Esophagus muscularis mucosa (tissue), 4 donors: ENCODE measurements at regions not wholly inside any gene's neighbourhood (a gene's known extent, or its start where the extent isn't known, plus 50 kb on each side); places are given as distances from the start of the nearest gene placed in this dataset.

Source experiments
- DNase-seq: peaks from one replicate; pipeline ENCODE4 v3.0.0-alpha.2; 2017; ENCODE audit errors: extremely low spot score
- H3K27ac ChIP-seq, 4 donors: fragments of 200-600 bp; sonication (generic); replicated peaks in 1 of 4; 1 replicate in 3 of 4; 2 replicates in 1 of 4; pipeline ENCODE4 v1.5.1; 2016 to 2019; ENCODE audit warnings: mild to moderate bottlenecking in 1 of 4
- H3K27me3 ChIP-seq, 4 donors: fragments of 200-600 bp; sonication (generic); one replicate each; pipeline versions ENCODE4 v1.5.1 to v1.6.0; 2016 to 2019
- H3K36me3 ChIP-seq, 4 donors: fragments of 200-600 bp; sonication (generic); one replicate each; pipeline ENCODE4 v1.5.1; 2016 to 2019
- H3K4me1 ChIP-seq, 4 donors: fragments of 200-600 bp; sonication (generic); one replicate each; pipeline ENCODE4 v1.5.1; 2016 to 2019
- H3K4me3 ChIP-seq, 4 donors: fragments of 200-600 bp; sonication (generic); 1 replicate in 2 of 4; 2 replicates in 2 of 4; pipeline ENCODE4 v1.5.1; 2016 to 2019; ENCODE audit warnings: mild to moderate bottlenecking in 4 of 4, moderate library complexity in 1 of 4
- H3K9me3 ChIP-seq, 4 donors: fragments of 200-600 bp; sonication (generic); 1 replicate in 3 of 4; 2 replicates in 1 of 4; pipeline ENCODE4 v1.5.1; 2016 to 2019
- CTCF ChIP-seq, 3 experiments: fragments of 200-600 bp in 2 of 3; fragments of 450-650 bp in 1 of 3; sonication (generic) in 2 of 3; IDR thresholded peaks; one replicate each; pipeline ENCODE4 v1.5.1; 2017 to 2019; ENCODE audit warnings: antibody characterized with exemption in 3 of 3, mild to moderate bottlenecking in 2 of 3, moderate library complexity in 1 of 3
- EP300 ChIP-seq: sonication (generic); formaldehyde crosslinking; IDR thresholded peaks from one replicate; pipeline ENCODE4 v1.6.1; 2017; ENCODE audit warnings: antibody characterized with exemption
- POLR2A ChIP-seq: fragments of 450-650 bp; IDR thresholded peaks from one replicate; pipeline ENCODE4 v1.6.1; 2017; ENCODE audit warnings: antibody characterized with exemption, moderate library complexity, mild to moderate bottlenecking, low read depth
- POLR2AphosphoS5 ChIP-seq, 2 donors: sonication (generic); formaldehyde crosslinking; IDR thresholded peaks; one replicate each; pipeline ENCODE4 v1.6.1; 2017; ENCODE audit warnings: antibody characterized with exemption in 2 of 2
- WGBS: methylation state at CpG from one replicate; pipeline ENCODE4 v1.1.5; 2018; 5-methylcytosine and 5-hydroxymethylcytosine counted together
- intact Hi-C: fragments of 100-400 bp; cut with DNase I; formaldehyde crosslinking; loops from one replicate; pipeline ENCODE4 v1.15.1; 2023

DNA sequence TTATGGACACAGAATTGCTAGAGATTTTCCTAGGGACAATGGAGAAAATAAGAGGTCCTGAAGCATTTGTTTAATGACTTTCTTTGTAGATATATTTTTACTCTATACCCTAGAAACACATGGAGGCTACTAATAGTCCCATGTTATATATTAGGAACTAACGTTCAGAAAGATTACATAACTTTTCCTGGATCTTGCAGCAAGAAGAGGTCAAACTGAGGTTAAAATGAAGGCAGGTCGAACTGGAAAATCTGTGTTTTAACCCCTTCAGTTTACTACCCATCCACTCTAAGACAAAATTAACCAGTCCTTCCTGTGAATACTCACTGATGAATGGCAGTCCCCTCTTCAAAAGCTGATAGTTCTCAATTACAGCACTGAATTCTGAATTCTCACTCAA is 1415.8 kb upstream of the CELF4 start:
- intact Hi-C loops: no loop called here
- Histone ChIP-seq H3K36me3 (no peaks in the 10 kb centered on the region), H3K4me3 (no peak overlapping the region), H3K9me3 (no peaks in the 10 kb centered on the region), H3K27ac (no peak overlapping the region), H3K27me3 (no peaks in the 10 kb centered on the region), H3K4me1 (no peaks in the 10 kb centered on the region)
- TF ChIP-seq POLR2AphosphoS5 (IDR thresholded peaks at IDR 0.05) (no peak), EP300 (no peak), POLR2A (no peak), CTCF (IDR thresholded peaks at IDR 0.05) (no peak)
- WGBS: 4% methylated on average over 2 of the region's 2 CpGs
- DNase-seq: no peak

GRCh38 chr18:38980420-38980819 is 1414.8 kb upstream of the CELF4 start:
- intact Hi-C loops: no loop called here
- H3K4me3 ChIP-seq: no peak overlapping the region
- no peaks in the 10 kb centered on the region for H3K36me3 ChIP-seq
- H3K27ac ChIP-seq: no peak overlapping the region
- no peaks in the 10 kb centered on the region for H3K9me3 ChIP-seq
- no peaks in the 10 kb centered on the region for H3K4me1 ChIP-seq
- no peak for DNase-seq
- TF ChIP-seq POLR2AphosphoS5 (IDR thresholded peaks at IDR 0.05): no peak
- no peak for TF ChIP-seq POLR2A
- no peak for TF ChIP-seq CTCF (IDR thresholded peaks at IDR 0.05)
- no peak for TF ChIP-seq EP300
- no peaks in the 10 kb centered on the region for H3K27me3 ChIP-seq

GRCh38 chr18:38972571-38972970 is 1407.0 kb upstream of the CELF4 start:
- Histone ChIP-seq H3K4me1 (no peaks in the 10 kb centered on the region), H3K9me3 (no peaks in the 10 kb centered on the region), H3K36me3 (no peaks in the 10 kb centered on the region), H3K27ac (no peak overlapping the region), H3K4me3 (no peak overlapping the region), H3K27me3 (no peaks in the 10 kb centered on the region)
- 100% methylated on average over 1 of the region's 1 CpG for WGBS
- intact Hi-C loops: no loop called here
- no peak for DNase-seq
- TF ChIP-seq CTCF (IDR thresholded peaks at IDR 0.05): no peak
- no peak for TF ChIP-seq POLR2AphosphoS5 (IDR thresholded peaks at IDR 0.05)
- no peak for TF ChIP-seq POLR2A
- no peak for TF ChIP-seq EP300

DNA sequence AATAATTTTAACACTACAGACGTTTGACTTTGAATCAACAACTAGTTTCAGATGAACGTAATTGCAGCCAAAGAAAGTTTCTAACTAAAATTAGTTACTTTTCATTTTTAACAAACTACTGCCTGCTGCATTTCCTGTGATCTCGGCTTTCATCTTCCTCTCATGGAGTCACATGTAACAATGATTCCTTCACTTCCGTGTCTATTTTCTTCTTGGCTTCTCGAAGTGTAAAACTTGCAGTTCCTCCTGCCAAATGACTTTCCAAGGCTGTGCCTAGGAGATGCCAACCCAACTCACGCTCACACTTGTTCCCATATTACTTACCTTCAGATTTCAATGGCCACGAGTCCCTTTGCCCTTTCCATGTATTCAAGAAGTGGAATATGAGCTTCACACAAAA is 1406.3 kb upstream of the CELF4 start:
- 63% methylated on average over 7 of the region's 7 CpGs for WGBS
- intact Hi-C loops: no loop called here

More for the DNA sequence above, 1406.3 kb upstream of the CELF4 start:
- Histone ChIP-seq H3K9me3 (no peaks in the 10 kb centered on the region), H3K36me3 (no peaks in the 10 kb centered on the region), H3K27ac (no peak overlapping the region), H3K27me3 (no peaks in the 10 kb centered on the region), H3K4me3 (no peak overlapping the region), H3K4me1 (no peaks in the 10 kb centered on the region)
- DNase-seq: no peak
- TF ChIP-seq CTCF (IDR thresholded peaks at IDR 0.05) (no peak), EP300 (no peak), POLR2AphosphoS5 (IDR thresholded peaks at IDR 0.05) (no peak), POLR2A (no peak)
